Endothelial cell of umbilical vein (primary cell): ENCODE measurements at regions not wholly inside any gene's neighbourhood (a gene's known extent, or its start where the extent isn't known, plus 50 kb on each side); places are given as distances from the start of the nearest gene placed in this dataset.

ENCODE experiments used
- BruUV-seq: library from RNA; stranded (reverse); fragments of 400-500 nt; replicated peaks from 2 replicates; lab custom pipeline; 2021; lab: Mats Ljungman, UMichigan
- CTCF ChIA-PET: fragments of 300-600, 350-600 bp; sonication (Branson Sonifier 250); formaldehyde crosslinking; loops from one replicate; lab custom pipeline; 2021; ENCODE audit warnings: antibody characterized with exemption, inconsistent platforms; lab: Charles Lee
- POLR2A ChIA-PET: fragments of 300-600, 350-600 bp; sonication (Branson Sonifier 250); formaldehyde crosslinking; loops from one replicate; lab custom pipeline; 2021; ENCODE audit warnings: antibody characterized with exemption, inconsistent platforms; lab: Charles Lee
- DNase-seq: peaks from one replicate; pipeline ENCODE4 v3.0.0-alpha.2; 2011; ENCODE audit warnings: low read depth, low spot score
- FAIRE-seq: peaks from 2 replicates; lab custom pipeline; 2011; peaks lifted over from hg19 to GRCh38; lab: Jason Lieb, UNC
- H2AFZ ChIP-seq: 2 replicates; pipeline ENCODE4 v1.6.0; 2012; ENCODE audit warnings: low read depth, low read length, control low read depth, inconsistent platforms
- H3K27ac ChIP-seq: 2 replicates; pipeline ENCODE4 v1.5.1; 2011; ENCODE audit warnings: low read depth, mild to moderate bottlenecking, control low read depth, low read length, moderate library complexity; ENCODE audit not compliant: insufficient read depth
- H3K27me3 ChIP-seq, 2 experiments: 2 replicates each; pipeline versions ENCODE4 v1.6.0 to v1.6.1; 2011; ENCODE audit warnings: low read length in 2 of 2, mixed read lengths in 1 of 2; ENCODE audit not compliant: control insufficient read depth in 2 of 2, insufficient read depth in 2 of 2
- H3K36me3 ChIP-seq, 2 experiments: 2 replicates in 1 of 2; 3 replicates in 1 of 2; pipeline ENCODE4 v1.5.1; 2011; ENCODE audit warnings: low read length in 2 of 2, mild to moderate bottlenecking in 1 of 2, moderate library complexity in 1 of 2; ENCODE audit not compliant: control insufficient read depth in 2 of 2, insufficient read depth in 2 of 2; ENCODE audit errors: extremely low read depth in 1 of 2
- H3K4me1 ChIP-seq: 3 replicates; pipeline ENCODE4 v1.5.1; 2011; ENCODE audit warnings: mild to moderate bottlenecking, low read length; ENCODE audit not compliant: control insufficient read depth, insufficient read depth; ENCODE audit errors: extremely low read depth
- H3K4me2 ChIP-seq: 2 replicates; pipeline ENCODE4 v1.6.1; 2011; ENCODE audit warnings: low read length, control low read depth, mixed read lengths; ENCODE audit not compliant: insufficient read depth
- H3K4me3 ChIP-seq, 3 experiments: fragments of 200-600 bp in 1 of 3; sonication (generic), shearing (Covaris generic) in 1 of 3; replicated peaks in 1 of 3; 2 replicates each; pipeline ENCODE4 v1.5.1; 2011 to 2016; ENCODE audit warnings: control low read depth in 3 of 3, low read length in 3 of 3, mild to moderate bottlenecking in 2 of 3, inconsistent platforms in 1 of 3, low read depth in 1 of 3, moderate library complexity in 1 of 3; ENCODE audit not compliant: insufficient read depth in 1 of 3
- H3K79me2 ChIP-seq: 2 replicates; pipeline ENCODE4 v1.6.0; 2012; ENCODE audit warnings: low read length, inconsistent platforms; ENCODE audit not compliant: control insufficient read depth, insufficient read depth
- H3K9ac ChIP-seq: replicated peaks from 2 replicates; pipeline ENCODE3; 2011; ENCODE audit warnings: low read length, control low read depth; ENCODE audit not compliant: insufficient read depth; ENCODE audit errors: extremely low read depth
- H3K9me1 ChIP-seq: replicated peaks from 3 replicates; pipeline ENCODE4 v1.6.0; 2011; ENCODE audit warnings: mild to moderate bottlenecking, low read length; ENCODE audit not compliant: control insufficient read depth, insufficient read depth; ENCODE audit errors: extremely low read depth
- H3K9me3 ChIP-seq: replicated peaks from 2 replicates; pipeline ENCODE4 v1.5.1; 2012; ENCODE audit warnings: low read length, inconsistent platforms; ENCODE audit not compliant: control insufficient read depth, insufficient read depth
- H4K20me1 ChIP-seq: replicated peaks from 2 replicates; pipeline ENCODE3; 2011; ENCODE audit warnings: mild to moderate bottlenecking, low read length; ENCODE audit not compliant: control insufficient read depth, insufficient read depth; ENCODE audit errors: extremely low read depth
- EZH2 ChIP-seq: IDR thresholded peaks from 2 replicates; pipeline ENCODE4 v1.6.1; 2012; ENCODE audit warnings: borderline replicate concordance, low read depth, mild to moderate bottlenecking, moderate library complexity, low read length, inconsistent platforms; ENCODE audit not compliant: severe bottlenecking
- FOS ChIP-seq: IDR thresholded peaks from 2 replicates; pipeline ENCODE4 v1.6.1; 2011; ENCODE audit warnings: mild to moderate bottlenecking, low read length, moderate library complexity, borderline replicate concordance; ENCODE audit not compliant: insufficient read depth
- GATA2 ChIP-seq: IDR thresholded peaks from 2 replicates; pipeline ENCODE4 v1.7.0; 2011; ENCODE audit warnings: low read depth, mild to moderate bottlenecking, moderate library complexity, mixed read lengths, low read length; ENCODE audit not compliant: insufficient read length, insufficient read depth
- JUN ChIP-seq: IDR thresholded peaks from 2 replicates; pipeline ENCODE4 v1.6.1; 2011; ENCODE audit warnings: borderline replicate concordance, low read depth; ENCODE audit not compliant: insufficient read length, insufficient read depth
- MYC ChIP-seq: IDR thresholded peaks from one replicate; pipeline ENCODE4 v1.6.1; 2011; ENCODE audit warnings: mild to moderate bottlenecking, low read depth, low read length
- POLR2A ChIP-seq: IDR thresholded peaks from 2 replicates; pipeline ENCODE4 v1.6.1; 2012; ENCODE audit warnings: low read depth, mild to moderate bottlenecking, control low read depth, low read length
- POLR2AphosphoS5 ChIP-seq: IDR thresholded peaks from 2 replicates; pipeline ENCODE4 v1.6.1; 2012; ENCODE audit warnings: low read depth, mild to moderate bottlenecking, control low read depth, low read length, moderate library complexity; ENCODE audit not compliant: insufficient read depth
- dilution Hi-C: fragments of 300-500 bp; cut with MboI; formaldehyde crosslinking; loops from one replicate; pipeline ENCODE4 v1.15.0; 2019; ENCODE audit warnings: low sequenced_read_pairs; ENCODE audit not compliant: extremely low pct_ligation_motif_present
- intact Hi-C: fragments of 100-400 bp; cut with micrococcal nuclease; formaldehyde crosslinking; loops from one replicate; pipeline ENCODE4 v1.10.0; 2022
- TF ChIP-seq, protein P1 (sequence below), 2 donors: IDR thresholded peaks; 1 replicate in 1 of 2; 2 replicates in 1 of 2; pipeline ENCODE4 v1.5.1; 2011; ENCODE audit warnings: low read length in 2 of 2, mild to moderate bottlenecking in 2 of 2, moderate library complexity in 2 of 2, control low read depth in 1 of 2, inconsistent platforms in 1 of 2, low read depth in 1 of 2; ENCODE audit not compliant: insufficient read depth in 1 of 2; ENCODE audit errors: extremely low read depth in 1 of 2
- TF ChIP-seq, protein P2 (sequence below): IDR thresholded peaks from 2 replicates; pipeline ENCODE4 v1.6.1; 2011; ENCODE audit not compliant: insufficient read depth, insufficient read length

DNA sequence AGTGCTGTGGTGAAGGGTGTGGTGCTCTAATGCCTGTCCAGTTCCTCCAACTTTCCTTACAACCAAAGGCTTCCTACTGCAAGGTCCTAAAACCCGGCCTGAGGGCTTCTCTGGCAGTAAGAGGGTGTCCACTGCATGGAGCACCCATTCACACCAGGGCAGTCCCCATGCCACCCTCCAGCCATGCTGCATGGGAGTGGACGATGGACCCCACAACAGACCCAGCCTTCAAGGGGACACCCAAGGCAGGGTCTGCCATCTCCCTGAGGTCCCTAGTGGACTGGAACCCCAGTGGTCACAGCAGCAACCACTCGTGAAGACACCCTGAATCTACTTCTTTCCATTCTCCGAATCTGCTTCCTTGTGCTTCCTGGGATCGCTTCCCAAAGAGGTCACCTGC lies 117.6 kb upstream of the SOX1 start:
- H3K4me2 ChIP-seq: no peak overlapping the region
- no TSS peak for BruUV-seq
- no peak for DNase-seq
- ChIA-PET POLR2A (no interaction called here), CTCF (no interaction called here)
- H3K9me3 ChIP-seq: peaks cover 9% of the 10 kb centered on the region
- H3K27me3 ChIP-seq: no peaks in the 10 kb centered on the region
- TF ChIP-seq JUN: no peak
- no peak for TF ChIP-seq EZH2
- TF ChIP-seq POLR2A: no peak
- TF ChIP-seq FOS: no peak
- TF ChIP-seq POLR2AphosphoS5: no peak
- TF ChIP-seq, protein P1, sequence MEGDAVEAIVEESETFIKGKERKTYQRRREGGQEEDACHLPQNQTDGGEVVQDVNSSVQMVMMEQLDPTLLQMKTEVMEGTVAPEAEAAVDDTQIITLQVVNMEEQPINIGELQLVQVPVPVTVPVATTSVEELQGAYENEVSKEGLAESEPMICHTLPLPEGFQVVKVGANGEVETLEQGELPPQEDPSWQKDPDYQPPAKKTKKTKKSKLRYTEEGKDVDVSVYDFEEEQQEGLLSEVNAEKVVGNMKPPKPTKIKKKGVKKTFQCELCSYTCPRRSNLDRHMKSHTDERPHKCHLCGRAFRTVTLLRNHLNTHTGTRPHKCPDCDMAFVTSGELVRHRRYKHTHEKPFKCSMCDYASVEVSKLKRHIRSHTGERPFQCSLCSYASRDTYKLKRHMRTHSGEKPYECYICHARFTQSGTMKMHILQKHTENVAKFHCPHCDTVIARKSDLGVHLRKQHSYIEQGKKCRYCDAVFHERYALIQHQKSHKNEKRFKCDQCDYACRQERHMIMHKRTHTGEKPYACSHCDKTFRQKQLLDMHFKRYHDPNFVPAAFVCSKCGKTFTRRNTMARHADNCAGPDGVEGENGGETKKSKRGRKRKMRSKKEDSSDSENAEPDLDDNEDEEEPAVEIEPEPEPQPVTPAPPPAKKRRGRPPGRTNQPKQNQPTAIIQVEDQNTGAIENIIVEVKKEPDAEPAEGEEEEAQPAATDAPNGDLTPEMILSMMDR (IDR thresholded peaks at IDR 0.05; ENCODE audit: extremely low read depth in 1 of 2, insufficient read depth in 1 of 2, low read depth in 1 of 2, low read length in 2 of 2): no peak
- no peak for TF ChIP-seq GATA2
- no peak for TF ChIP-seq MYC
- TF ChIP-seq, protein P2, sequence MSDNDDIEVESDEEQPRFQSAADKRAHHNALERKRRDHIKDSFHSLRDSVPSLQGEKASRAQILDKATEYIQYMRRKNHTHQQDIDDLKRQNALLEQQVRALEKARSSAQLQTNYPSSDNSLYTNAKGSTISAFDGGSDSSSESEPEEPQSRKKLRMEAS: no peak
- dilution Hi-C loops (no loop called here), intact Hi-C loops (no loop called here)
- H3K79me2 ChIP-seq: no peaks in the 10 kb centered on the region
- no peaks in the 10 kb centered on the region for H4K20me1 ChIP-seq
- no peak overlapping the region for H3K4me3 ChIP-seq
- no peaks in the 10 kb centered on the region for H3K9me1 ChIP-seq
- no peaks in the 10 kb centered on the region for H3K36me3 ChIP-seq
- H3K27ac ChIP-seq: no peak overlapping the region
- H2AFZ ChIP-seq: no peak overlapping the region
- no peak overlapping the region for H3K9ac ChIP-seq
- no peaks in the 10 kb centered on the region for H3K4me1 ChIP-seq
- no peak for FAIRE-seq
